SIG-M5 treated with dmso at 0.1 percent for 504 hours (cell line): ENCODE measurements at regions not wholly inside any gene's neighbourhood (a gene's known extent, or its start where the extent isn't known, plus 50 kb on each side); places are given as distances from the start of the nearest gene placed in this dataset.
"Not testable (repeated sequence)": the region's sequence is repeated elsewhere in the genome, so short reads cannot be mapped to it uniquely, and the experiment has no call there.

ENCODE experiments used
- DNase-seq: peaks from one replicate; lab custom pipeline; 2025; ENCODE audit not compliant: unreplicated experiment; lab: John Stamatoyannopoulos, UW

GRCh38 chr12:77229640-77230442 is 164.5 kb upstream of the E2F7 start:
- no peak for DNase-seq

- no peak for DNase-seq
Observed at GRCh38 chr12:77228376-77228775, 163.0 kb upstream of the E2F7 start.

GRCh38 chr12:77226368-77226767 is 161.0 kb upstream of the E2F7 start:
- no peak for DNase-seq

GRCh38 chr12:77225373-77225772 is 160.0 kb upstream of the E2F7 start:
- DNase-seq: no peak

- no peak for DNase-seq
Observed at GRCh38 chr12:77224346-77224745, 159.0 kb upstream of the E2F7 start.

GRCh38 chr12:77222336-77222735 is 157.0 kb upstream of the E2F7 start:
- DNase-seq: no peak

- DNase-seq: no peak
Observed at GRCh38 chr12:77220586-77220985, 155.2 kb upstream of the E2F7 start.

GRCh38 chr12:77218278-77218677 is 152.9 kb upstream of the E2F7 start:
- DNase-seq: no peak

- DNase-seq: not testable (repeated sequence)
Observed at GRCh38 chr12:77216136-77216535, 150.8 kb upstream of the E2F7 start.

GRCh38 chr12:77214136-77214535 is 148.8 kb upstream of the E2F7 start:
- no peak for DNase-seq

- no peak for DNase-seq
Observed at GRCh38 chr12:77213319-77213718, 147.9 kb upstream of the E2F7 start.

GRCh38 chr12:77210724-77211123 is 145.4 kb upstream of the E2F7 start:
- DNase-seq: no peak

- peak; percentile 7 for DNase-seq
Observed at GRCh38 chr12:77204083-77204482, 138.7 kb upstream of the E2F7 start.

GRCh38 chr12:77202457-77203060 is 137.2 kb upstream of the E2F7 start:
- no peak for DNase-seq

GRCh38 chr12:77189901-77190416 is 124.6 kb upstream of the E2F7 start:
- no peak for DNase-seq

GRCh38 chr12:77189458-77189857 is 124.1 kb upstream of the E2F7 start:
- no peak for DNase-seq

GRCh38 chr12:77179515-77179914 is 114.1 kb upstream of the E2F7 start:
- no peak for DNase-seq

- DNase-seq: no peak
Observed at GRCh38 chr12:77167801-77168200, 102.4 kb upstream of the E2F7 start.

GRCh38 chr12:77166696-77167095 is 101.3 kb upstream of the E2F7 start:
- DNase-seq: no peak

- no peak for DNase-seq
Observed at GRCh38 chr12:77163074-77164038, 98.0 kb upstream of the E2F7 start.

- no peak for DNase-seq
Observed at GRCh38 chr12:77161944-77162343, 96.6 kb upstream of the E2F7 start.
